AG09309 (cell line): ENCODE measurements at regions not wholly inside any gene's neighbourhood (a gene's known extent, or its start where the extent isn't known, plus 50 kb on each side); places are given as distances from the start of the nearest gene placed in this dataset.

Experiments used
- DNase-seq: peaks from one replicate; pipeline ENCODE4 v3.0.0-alpha.2; 2010; ENCODE audit warnings: low read depth
- H3K4me3 ChIP-seq: 2 replicates; pipeline ENCODE4 v1.5.1; 2011; ENCODE audit warnings: mild to moderate bottlenecking, low read depth, low read length, moderate library complexity; ENCODE audit not compliant: control insufficient read depth
- CTCF ChIP-seq: IDR thresholded peaks from 2 replicates; pipeline ENCODE4 v1.5.1; 2011; ENCODE audit warnings: mild to moderate bottlenecking, low read depth, low read length, inconsistent platforms; ENCODE audit not compliant: insufficient read depth, control insufficient read depth; ENCODE audit errors: missing control alignments

- no peak for TF ChIP-seq CTCF
- H3K4me3 ChIP-seq = no peak overlapping the region
- no peak for DNase-seq
These were observed 607.0 kb downstream of the TRAM1L1 start for GRCh38 chr4:116478343-116478742.

- no peak for TF ChIP-seq CTCF
- no peak overlapping the region for H3K4me3 ChIP-seq
- DNase-seq = no peak
These were observed 615.8 kb downstream of the TRAM1L1 start for GRCh38 chr4:116469582-116469981.

- DNase-seq = no peak
- no peak for TF ChIP-seq CTCF
- no peak overlapping the region for H3K4me3 ChIP-seq
These were observed 632.2 kb downstream of the TRAM1L1 start for GRCh38 chr4:116453127-116453526.

- DNase-seq = no peak
- no peak for TF ChIP-seq CTCF
- no peak overlapping the region for H3K4me3 ChIP-seq
These were observed 635.6 kb downstream of the TRAM1L1 start for GRCh38 chr4:116449764-116450163.

GRCh38 chr4:116444117-116444516, 641.3 kb downstream of the TRAM1L1 start:
- H3K4me3 ChIP-seq = no peak overlapping the region
- TF ChIP-seq CTCF = no peak
- DNase-seq = no peak

- no peak overlapping the region for H3K4me3 ChIP-seq
- TF ChIP-seq CTCF = no peak
- DNase-seq = no peak
These were observed 646.2 kb downstream of the TRAM1L1 start for GRCh38 chr4:116438981-116439729.
